Fibroblast of upper back skin (primary cell): ENCODE measurements at regions not wholly inside any gene's neighbourhood (a gene's known extent, or its start where the extent isn't known, plus 50 kb on each side); places are given as distances from the start of the nearest gene placed in this dataset.

ENCODE experiments used
- DNase-seq: peaks from one replicate; pipeline ENCODE4 v3.0.0-alpha.2; 2013

GRCh38 chr2:6071519-6071918 is 379.3 kb downstream of the SOX11 start:
- no peak for DNase-seq

- DNase-seq: no peak
Observed at GRCh38 chr2:6072276-6072675, 380.1 kb downstream of the SOX11 start.

- DNase-seq: no peak
Observed at GRCh38 chr2:6072768-6073167, 380.6 kb downstream of the SOX11 start.

GRCh38 chr2:6073191-6074088 is 381.3 kb downstream of the SOX11 start:
- peak; percentile 72 for DNase-seq

- no peak for DNase-seq
Observed at GRCh38 chr2:6074089-6074643, 382.0 kb downstream of the SOX11 start.

GRCh38 chr2:6077585-6077984 is 385.4 kb downstream of the SOX11 start:
- DNase-seq: no peak

GRCh38 chr2:6078414-6078813 is 386.2 kb downstream of the SOX11 start:
- DNase-seq: no peak

GRCh38 chr2:6079405-6079804 is 387.2 kb downstream of the SOX11 start:
- DNase-seq: no peak

GRCh38 chr2:6080932-6081753 is 389.0 kb downstream of the SOX11 start:
- no peak for DNase-seq

GRCh38 chr2:6081955-6082624 is 389.9 kb downstream of the SOX11 start:
- DNase-seq: no peak

GRCh38 chr2:6082625-6083018 is 390.4 kb downstream of the SOX11 start:
- no peak for DNase-seq

- peak; percentile 2 for DNase-seq
Observed at GRCh38 chr2:6083136-6083535, 391.0 kb downstream of the SOX11 start.

- DNase-seq: no peak
Observed at GRCh38 chr2:6089474-6089873, 397.3 kb downstream of the SOX11 start.

- DNase-seq: no peak
Observed at GRCh38 chr2:6103372-6103771, 411.2 kb downstream of the SOX11 start.

GRCh38 chr2:6103949-6104348 is 411.8 kb downstream of the SOX11 start:
- no peak for DNase-seq

GRCh38 chr2:6107290-6107689 is 415.1 kb downstream of the SOX11 start:
- DNase-seq: no peak

- DNase-seq: no peak
Observed at GRCh38 chr2:6109831-6110230, 417.6 kb downstream of the SOX11 start.

- DNase-seq: no peak
Observed at GRCh38 chr2:6111781-6112261, 419.6 kb downstream of the SOX11 start.

GRCh38 chr2:6113786-6114185 is 421.6 kb downstream of the SOX11 start:
- no peak for DNase-seq

GRCh38 chr2:6127718-6128117 is 435.5 kb downstream of the SOX11 start:
- DNase-seq: no peak

GRCh38 chr2:6139142-6139541 is 447.0 kb downstream of the SOX11 start:
- no peak for DNase-seq

GRCh38 chr2:6139916-6140315 is 447.7 kb downstream of the SOX11 start:
- DNase-seq: no peak

GRCh38 chr2:6140509-6140908 is 448.3 kb downstream of the SOX11 start:
- DNase-seq: no peak
